Muscle of leg (tissue), 3 donors: ENCODE measurements at regions not wholly inside any gene's neighbourhood (a gene's known extent, or its start where the extent isn't known, plus 50 kb on each side); places are given as distances from the start of the nearest gene placed in this dataset.
A peak's percentile ranks its signal among the peaks of the same experiment; 100 is the strongest.
"Not testable (repeated sequence)": the region's sequence is repeated elsewhere in the genome, so short reads cannot be mapped to it uniquely, and the experiment has no call there.

Source experiments
- DNase-seq: peaks from one replicate; pipeline ENCODE4 v3.0.0; 2013
- H3K27ac ChIP-seq: one replicate; pipeline ENCODE4 v1.5.1; 2013; ENCODE audit warnings: mild to moderate bottlenecking, low read length, control low read depth
- H3K27me3 ChIP-seq: one replicate; pipeline ENCODE4 v1.6.1; 2013; ENCODE audit warnings: low read length; ENCODE audit not compliant: control insufficient read depth, insufficient read depth
- H3K36me3 ChIP-seq: one replicate; pipeline ENCODE4 v1.6.1; 2013; ENCODE audit warnings: low read length; ENCODE audit not compliant: control insufficient read depth, insufficient read depth
- H3K4me1 ChIP-seq: one replicate; pipeline ENCODE4 v1.6.1; 2013; ENCODE audit warnings: low read length; ENCODE audit not compliant: control insufficient read depth, insufficient read depth
- H3K4me3 ChIP-seq: one replicate; pipeline ENCODE4 v1.5.1; 2013; ENCODE audit warnings: low read length, control low read depth
- H3K9me3 ChIP-seq: replicated peaks from 2 replicates; pipeline ENCODE4 v1.6.1; 2013; ENCODE audit warnings: low read depth, low read length; ENCODE audit not compliant: control insufficient read depth
- WGBS: methylation state at CpG from one replicate; pipeline ENCODE4 v1.1.5; 2013; ENCODE audit warnings: missing lambda C conversion rate; ENCODE audit not compliant: insufficient coverage; 5-methylcytosine and 5-hydroxymethylcytosine counted together

DNA sequence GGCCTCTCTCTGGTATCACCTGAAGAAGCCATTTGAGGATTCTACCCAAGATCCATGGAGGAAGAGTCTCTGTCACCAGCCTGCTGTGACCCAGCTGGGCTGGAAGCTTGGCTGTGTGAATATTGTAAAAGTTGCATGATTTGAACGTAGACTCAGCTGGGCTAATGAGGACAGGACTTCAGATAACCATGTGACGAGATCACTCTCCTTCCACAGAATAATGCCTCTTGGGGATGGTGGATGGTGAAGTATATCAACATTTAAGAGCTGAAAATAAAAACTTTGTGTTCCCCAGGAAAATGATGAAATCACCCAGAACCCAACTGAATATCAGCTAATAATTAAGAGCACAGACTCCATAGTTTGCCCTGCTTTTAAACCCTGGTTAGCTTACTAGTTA lies 427.9 kb downstream of the CD83 start:
- no peaks in the 10 kb centered on the region for H3K36me3 ChIP-seq
- no peak for DNase-seq
- peaks cover 6% of the 10 kb centered on the region for H3K4me1 ChIP-seq
- H3K27me3 ChIP-seq = no peaks in the 10 kb centered on the region
- H3K4me3 ChIP-seq = no peak overlapping the region
- no peak overlapping the region for H3K27ac ChIP-seq
- WGBS = no CpG with 5 or more reads among the region's 2 CpGs
- H3K9me3 ChIP-seq = no peaks in the 10 kb centered on the region

GRCh38 chr6:14546036-14546435 lies 428.5 kb downstream of the CD83 start:
- no peak for DNase-seq
- no peaks in the 10 kb centered on the region for H3K27me3 ChIP-seq
- no peak overlapping the region for H3K4me3 ChIP-seq
- H3K4me1 ChIP-seq = peaks cover 10% of the 10 kb centered on the region
- H3K27ac ChIP-seq = no peak overlapping the region
- no peaks in the 10 kb centered on the region for H3K36me3 ChIP-seq
- WGBS = 91% methylated on average over 4 of the region's 5 CpGs
- no peaks in the 10 kb centered on the region for H3K9me3 ChIP-seq

- no peaks in the 10 kb centered on the region for H3K36me3 ChIP-seq
- no peak overlapping the region for H3K4me3 ChIP-seq
- peaks cover 11% of the 10 kb centered on the region for H3K4me1 ChIP-seq
- WGBS = 72% methylated on average over 2 of the region's 6 CpGs
- H3K9me3 ChIP-seq = no peaks in the 10 kb centered on the region
- no peak for DNase-seq
- H3K27ac ChIP-seq = no peak overlapping the region
- H3K27me3 ChIP-seq = no peaks in the 10 kb centered on the region
Observed at GRCh38 chr6:14547284-14547998, 429.9 kb downstream of the CD83 start.

DNA sequence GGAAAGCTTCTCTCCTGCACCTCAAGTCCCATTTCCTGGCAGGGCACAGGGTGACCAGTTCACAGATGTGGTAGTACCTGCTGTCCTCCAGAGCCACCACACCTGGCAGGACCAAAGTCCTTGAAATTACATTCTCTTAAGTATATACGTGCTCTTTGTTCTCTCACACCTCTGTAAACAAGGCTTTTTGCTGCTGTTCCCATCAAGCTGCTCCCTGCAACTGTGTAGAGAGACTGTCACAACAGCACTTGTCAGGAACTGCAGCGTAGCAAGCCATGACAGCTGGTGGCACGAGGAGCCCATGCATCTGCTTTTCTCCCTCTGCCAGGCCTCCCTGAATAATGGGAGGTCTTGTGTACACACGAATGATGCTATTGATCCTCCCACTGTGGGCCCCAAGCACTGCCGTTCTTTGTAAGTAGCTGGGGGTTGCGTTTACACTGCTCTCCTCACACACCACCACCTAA lies 431.8 kb downstream of the CD83 start:
- WGBS = 73% methylated on average over 2 of the region's 6 CpGs
- peak; percentile 58 for DNase-seq
- no peak overlapping the region for H3K27ac ChIP-seq
- no peak overlapping the region for H3K4me3 ChIP-seq
- no peaks in the 10 kb centered on the region for H3K27me3 ChIP-seq
- peaks cover 11% of the 10 kb centered on the region for H3K4me1 ChIP-seq
- no peaks in the 10 kb centered on the region for H3K36me3 ChIP-seq
- no peaks in the 10 kb centered on the region for H3K9me3 ChIP-seq

GRCh38 chr6:14549871-14550270 lies 432.3 kb downstream of the CD83 start:
- DNase-seq = no peak
- WGBS = no CpG with 5 or more reads among the region's 3 CpGs
- Histone ChIP-seq H3K9me3 (no peaks in the 10 kb centered on the region), H3K4me1 (peaks cover 11% of the 10 kb centered on the region), H3K27me3 (no peaks in the 10 kb centered on the region), H3K4me3 (no peak overlapping the region), H3K36me3 (no peaks in the 10 kb centered on the region), H3K27ac (no peak overlapping the region)

DNA sequence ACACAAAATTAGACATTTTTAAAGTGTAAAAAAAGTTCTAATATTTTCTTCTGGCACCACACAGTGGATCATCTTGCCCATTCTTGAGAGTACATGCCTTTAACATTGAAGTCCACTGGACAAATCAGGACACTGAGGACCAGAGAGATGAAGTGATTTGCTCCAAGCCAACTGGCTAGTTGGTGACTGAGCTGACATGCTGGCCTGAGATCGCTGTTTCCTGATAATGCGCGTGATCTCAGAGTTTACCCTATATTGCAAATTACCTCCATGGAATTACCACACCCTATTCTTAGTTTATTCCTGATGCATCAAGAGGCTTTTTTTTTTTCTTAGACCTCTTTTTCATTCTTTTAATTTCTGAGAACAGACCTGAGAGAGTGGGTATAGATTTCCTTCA lies 432.8 kb downstream of the CD83 start:
- Histone ChIP-seq H3K4me1 (peaks cover 11% of the 10 kb centered on the region), H3K27ac (no peak overlapping the region), H3K9me3 (no peaks in the 10 kb centered on the region), H3K36me3 (no peaks in the 10 kb centered on the region), H3K27me3 (no peaks in the 10 kb centered on the region), H3K4me3 (no peak overlapping the region)
- 67% methylated on average over 3 of the region's 3 CpGs for WGBS
- no peak for DNase-seq

DNA sequence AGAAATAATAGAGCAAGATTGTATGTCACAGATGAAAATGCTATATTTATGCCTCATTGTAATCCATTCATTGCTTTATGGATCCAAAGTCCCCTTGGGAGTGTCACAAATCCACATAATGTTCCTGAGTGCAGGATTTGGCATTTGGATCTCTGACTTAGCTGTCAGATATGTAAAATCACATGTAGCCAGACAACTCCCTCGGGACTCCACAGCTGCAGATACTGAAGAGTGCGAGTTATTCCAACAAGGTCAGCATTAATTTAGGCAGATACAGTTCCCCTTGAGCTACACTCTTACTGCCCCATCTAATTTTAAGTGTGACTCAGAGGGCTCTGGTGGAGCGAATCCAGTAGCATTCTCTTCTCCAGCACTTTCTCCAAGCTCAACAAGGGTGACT lies 433.2 kb downstream of the CD83 start:
- H3K4me3 ChIP-seq = no peak overlapping the region
- H3K4me1 ChIP-seq = peaks cover 11% of the 10 kb centered on the region
- no peaks in the 10 kb centered on the region for H3K36me3 ChIP-seq
- no peaks in the 10 kb centered on the region for H3K27me3 ChIP-seq
- no peaks in the 10 kb centered on the region for H3K9me3 ChIP-seq
- H3K27ac ChIP-seq = no peak overlapping the region
- DNase-seq = peak; percentile 87
- 0% methylated on average over 1 of the region's 3 CpGs for WGBS

- not testable (repeated sequence) for H3K36me3 ChIP-seq, DNase-seq, H3K27ac ChIP-seq, H3K9me3 ChIP-seq, H3K27me3 ChIP-seq, H3K4me3 ChIP-seq
- peaks cover 11% of the 10 kb centered on the region for H3K4me1 ChIP-seq
- no CpG with 5 or more reads among the region's 8 CpGs for WGBS
Observed at GRCh38 chr6:14551601-14552000, 434.0 kb downstream of the CD83 start.

GRCh38 chr6:14552891-14553290 lies 435.3 kb downstream of the CD83 start:
- no peak for DNase-seq
- no peaks in the 10 kb centered on the region for H3K36me3 ChIP-seq
- H3K9me3 ChIP-seq = no peaks in the 10 kb centered on the region
- H3K4me3 ChIP-seq = no peak overlapping the region
- no peak overlapping the region for H3K27ac ChIP-seq
- H3K27me3 ChIP-seq = no peaks in the 10 kb centered on the region
- H3K4me1 ChIP-seq = peaks cover 11% of the 10 kb centered on the region
- 87% methylated on average over 5 of the region's 5 CpGs for WGBS

DNA sequence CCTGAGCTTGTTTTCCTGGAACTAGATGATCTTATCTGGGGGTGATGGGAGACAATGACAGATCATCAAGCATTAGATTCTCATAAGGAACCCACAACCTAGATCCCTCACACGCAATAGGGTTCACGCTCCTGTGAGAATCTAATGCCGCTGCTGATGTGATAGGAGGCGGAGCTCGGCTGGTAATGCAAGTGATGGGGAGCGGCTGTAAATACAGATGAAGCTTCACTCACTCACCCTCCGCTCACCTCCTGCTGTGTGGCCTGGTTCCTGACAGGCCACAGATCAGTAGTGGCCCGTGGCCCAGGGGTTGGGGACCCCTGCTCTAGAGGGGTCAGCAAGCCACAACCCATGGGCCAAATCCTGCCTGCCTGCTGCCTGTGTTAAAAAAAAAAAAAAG lies 435.9 kb downstream of the CD83 start:
- no peak for DNase-seq
- no peak overlapping the region for H3K4me3 ChIP-seq
- H3K36me3 ChIP-seq = no peaks in the 10 kb centered on the region
- H3K4me1 ChIP-seq = peaks cover 11% of the 10 kb centered on the region
- H3K9me3 ChIP-seq = no peaks in the 10 kb centered on the region
- no peaks in the 10 kb centered on the region for H3K27me3 ChIP-seq
- no CpG with 5 or more reads among the region's 8 CpGs for WGBS
- no peak overlapping the region for H3K27ac ChIP-seq

DNA sequence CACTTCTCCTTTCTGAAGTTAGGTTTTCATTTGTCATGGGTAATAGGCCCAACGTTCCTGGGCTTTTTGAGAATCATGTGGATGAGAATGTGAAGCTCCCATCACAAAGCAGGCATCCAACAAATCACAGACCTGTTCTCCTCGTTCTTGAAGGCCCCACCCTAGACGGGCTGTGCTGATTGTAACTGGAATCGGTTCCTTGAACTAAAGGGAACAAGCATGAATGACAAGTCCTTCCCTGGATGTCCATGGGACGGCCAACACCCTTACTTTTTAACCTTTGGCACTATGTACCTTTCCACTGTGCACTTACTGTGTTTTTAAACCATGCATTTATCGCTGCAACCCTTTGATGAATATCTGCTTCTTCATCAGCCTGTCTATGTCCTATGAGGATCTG lies 438.2 kb downstream of the CD83 start:
- Histone ChIP-seq H3K36me3 (no peaks in the 10 kb centered on the region), H3K9me3 (no peaks in the 10 kb centered on the region), H3K4me1 (peaks cover 4% of the 10 kb centered on the region), H3K27me3 (no peaks in the 10 kb centered on the region), H3K4me3 (no peak overlapping the region), H3K27ac (no peak overlapping the region)
- DNase-seq = no peak
- WGBS = 86% methylated on average over 4 of the region's 6 CpGs
